GM19397 (cell line): ENCODE measurements at regions not wholly inside any gene's neighbourhood (a gene's known extent, or its start where the extent isn't known, plus 50 kb on each side); places are given as distances from the start of the nearest gene placed in this dataset.
"Not testable (repeated sequence)": the region's sequence is repeated elsewhere in the genome, so short reads cannot be mapped to it uniquely, and the experiment has no call there.

ENCODE experiments used
- ATAC-seq: cut with Tn5 transposase; IDR thresholded peaks from one replicate; pipeline ENCODE4 v1.9.1; 2021; ENCODE audit warnings: mild to moderate bottlenecking, moderate library complexity; ENCODE audit not compliant: unreplicated experiment

DNA sequence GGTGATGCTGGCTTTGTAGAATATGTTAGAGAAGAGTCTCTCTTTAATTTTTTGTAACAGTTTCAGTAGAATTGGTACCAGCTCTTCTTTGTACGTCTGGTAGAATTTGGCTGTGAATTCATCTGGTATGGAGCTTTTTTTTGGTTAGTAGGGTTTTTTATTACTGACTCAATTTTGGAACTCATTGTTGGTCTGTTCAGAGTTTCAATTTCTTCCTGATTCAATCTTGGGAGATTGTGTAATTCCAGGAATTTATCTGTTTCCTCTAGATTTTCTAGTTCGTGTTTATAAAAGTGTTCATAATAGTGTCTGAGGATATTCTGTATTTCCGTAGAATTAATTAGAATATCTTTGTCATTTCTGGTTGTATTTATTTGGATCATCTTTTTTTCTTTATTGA lies 943.5 kb downstream of the TRIB2 start:
- no peak for ATAC-seq

DNA sequence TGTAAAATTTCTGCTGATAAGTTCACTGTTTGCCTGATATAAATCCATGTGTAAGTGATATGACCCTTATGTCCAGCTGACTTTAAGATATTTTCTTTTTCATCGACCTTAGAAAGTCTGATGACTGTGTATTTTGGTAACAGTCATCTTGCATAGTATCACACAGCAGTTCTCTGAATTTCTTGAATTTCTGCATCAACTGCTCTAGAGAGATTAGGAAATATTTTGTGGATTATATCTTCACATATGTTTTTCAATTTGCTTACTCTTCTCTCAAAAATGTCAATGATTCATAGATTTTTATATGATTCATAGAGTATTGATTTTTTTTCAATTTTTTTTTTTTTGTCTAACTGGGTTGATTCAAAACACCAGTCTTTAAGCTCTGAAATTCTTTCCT lies 945.3 kb downstream of the TRIB2 start:
- no peak for ATAC-seq

- peak; percentile 80 for ATAC-seq
Measured at GRCh38 chr2:13666582-13667414, 950.1 kb downstream of the TRIB2 start.

DNA sequence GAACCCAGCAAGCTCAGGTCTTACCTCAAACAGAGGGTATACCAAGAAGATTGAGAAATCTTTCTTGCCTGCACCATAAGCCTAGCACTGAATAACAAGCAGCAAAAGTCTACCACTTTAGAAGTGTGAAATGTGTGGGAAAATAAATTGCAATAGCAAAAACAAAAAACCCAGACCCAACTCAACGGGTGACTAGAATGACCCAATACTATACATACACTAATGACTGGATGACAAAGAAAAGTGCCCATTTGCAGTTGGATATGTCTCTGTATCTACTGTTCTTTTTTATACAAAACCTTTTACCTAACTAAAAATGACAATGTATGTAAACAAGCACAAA lies 950.6 kb downstream of the TRIB2 start:
- ATAC-seq = peak; percentile 18

GRCh38 chr2:13669607-13670006 lies 952.9 kb downstream of the TRIB2 start:
- no peak for ATAC-seq

DNA sequence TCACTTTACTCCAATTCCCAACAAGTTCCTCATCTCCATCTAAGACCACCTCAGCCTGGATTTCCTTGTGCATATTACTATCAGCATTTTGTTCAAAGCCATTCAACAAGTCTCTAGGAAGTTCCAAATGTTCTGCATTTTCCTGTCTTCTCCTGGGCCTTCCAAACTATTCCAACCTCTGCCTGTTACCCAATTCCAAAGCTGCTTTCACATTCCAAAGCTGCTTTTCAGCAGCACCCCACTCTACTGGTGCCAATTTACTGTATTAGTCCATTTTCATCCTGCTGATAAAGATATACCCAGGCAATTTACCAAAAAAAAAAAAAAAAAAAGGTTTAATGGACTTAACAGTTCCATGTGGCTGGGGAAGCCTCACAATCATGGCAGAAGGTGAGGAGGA lies 957.1 kb downstream of the TRIB2 start:
- not testable (repeated sequence) for ATAC-seq

GRCh38 chr2:13676269-13676668 lies 956.2 kb upstream of the LRATD1 start:
- no peak for ATAC-seq

DNA sequence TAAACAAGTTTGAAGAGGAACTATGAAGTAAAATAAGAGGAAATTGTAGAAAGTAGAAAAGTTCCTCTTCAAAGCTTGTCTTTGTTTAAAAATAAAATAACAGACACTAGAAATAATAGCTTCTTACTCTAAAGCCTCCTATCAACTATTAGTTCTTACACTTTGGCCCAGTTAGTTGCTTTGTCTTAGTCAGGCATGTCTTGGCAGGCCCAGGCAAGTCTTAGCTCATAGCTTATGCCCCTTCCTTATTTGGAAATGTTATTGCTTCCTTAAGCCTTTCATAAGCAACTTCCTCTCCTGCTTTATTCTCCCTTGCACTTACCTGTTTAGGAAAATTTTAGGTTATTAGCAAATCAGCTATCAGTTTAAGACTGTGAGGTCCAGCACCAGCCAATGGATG lies 950.6 kb upstream of the LRATD1 start:
- ATAC-seq = no peak

DNA sequence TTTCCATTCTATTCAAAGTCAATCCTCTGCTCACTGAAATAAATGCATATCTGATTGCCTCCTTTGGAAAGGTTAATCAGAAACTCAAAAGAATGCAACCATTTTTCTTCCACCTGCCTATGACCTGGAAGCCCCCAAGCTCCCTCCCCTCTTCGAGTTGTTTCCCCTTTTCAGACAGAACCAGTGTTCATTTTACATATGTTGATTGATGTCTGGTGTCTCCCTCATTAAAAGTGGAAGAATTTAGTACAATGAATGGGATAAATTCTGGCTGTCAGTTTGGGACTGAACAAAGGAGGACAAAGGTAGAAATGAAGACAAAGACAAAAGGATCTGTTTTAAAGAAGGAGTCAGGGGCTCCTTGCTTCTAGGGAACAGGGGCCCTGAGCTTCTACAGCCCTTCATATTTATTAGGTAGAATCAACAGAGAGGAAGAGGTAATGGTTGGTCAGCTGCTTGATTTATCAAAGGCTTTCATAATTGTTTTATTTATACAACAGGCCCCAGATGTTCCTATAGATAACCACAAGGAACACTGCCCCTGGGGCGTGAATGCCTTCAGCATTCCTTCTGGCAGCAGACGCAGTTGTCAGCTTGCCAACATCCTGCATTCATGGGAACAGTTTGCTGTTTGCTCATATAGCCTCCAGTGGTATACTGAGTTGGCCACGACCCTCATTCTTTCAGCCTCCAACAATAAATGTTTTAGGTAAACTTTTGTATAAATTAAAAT lies 949.8 kb upstream of the LRATD1 start:
- ATAC-seq = no peak

GRCh38 chr2:13686262-13686661 lies 946.3 kb upstream of the LRATD1 start:
- peak; percentile 85 for ATAC-seq

DNA sequence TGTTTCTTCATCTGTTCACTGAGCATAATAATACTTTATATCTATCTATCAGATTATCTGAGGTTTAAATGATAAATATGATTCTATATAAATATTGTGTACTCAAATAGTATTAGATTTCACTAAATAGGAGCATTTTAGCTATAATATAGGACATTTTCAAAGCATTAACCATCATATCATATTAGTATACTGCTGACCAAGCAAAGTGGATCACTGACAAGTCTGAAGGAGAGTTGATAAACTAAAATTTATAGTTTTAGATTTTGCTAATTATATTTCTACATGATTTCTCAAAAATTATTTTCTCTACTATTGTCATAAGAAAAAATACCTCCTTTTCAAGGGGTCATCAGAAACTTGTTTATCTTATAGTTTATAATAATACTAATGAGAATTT lies 937.8 kb upstream of the LRATD1 start:
- ATAC-seq = no peak

DNA sequence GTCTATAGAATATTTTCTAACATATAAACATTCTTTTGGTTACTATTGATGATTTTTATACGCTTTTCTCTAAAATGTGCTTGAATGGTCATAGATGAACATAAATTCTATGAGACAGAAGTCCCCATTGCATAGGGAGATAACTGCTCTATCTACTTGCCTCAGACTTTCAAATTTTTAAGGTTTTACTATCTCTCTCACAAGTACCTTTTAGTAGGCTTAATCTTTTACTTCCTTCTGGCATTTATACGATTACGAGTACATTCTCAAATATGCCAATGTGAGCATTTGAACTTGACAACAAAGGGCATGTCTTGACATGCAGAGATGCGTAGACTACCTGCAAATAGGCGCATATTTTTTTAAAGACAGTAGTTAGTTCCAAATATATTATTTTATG lies 935.9 kb upstream of the LRATD1 start:
- ATAC-seq = no peak

DNA sequence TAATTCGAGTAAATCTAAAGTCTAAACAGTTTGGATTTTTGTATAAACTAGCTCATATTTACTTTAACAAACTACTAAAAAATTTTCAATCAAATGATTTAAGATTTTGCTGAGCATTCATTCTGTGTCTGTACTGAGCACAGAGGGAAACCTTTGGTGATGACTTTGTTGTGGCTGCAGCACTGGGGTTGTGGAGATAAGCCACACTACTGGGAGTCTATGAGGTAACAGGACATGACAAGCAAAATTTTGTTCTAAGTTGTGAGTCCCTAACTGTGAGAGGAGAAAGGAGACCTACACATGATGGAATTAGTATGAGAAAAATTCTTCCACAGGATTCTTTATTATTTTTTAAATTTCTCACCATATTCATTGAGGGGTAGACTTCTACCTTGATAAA lies 933.7 kb upstream of the LRATD1 start:
- ATAC-seq = no peak

- ATAC-seq = not testable (repeated sequence)
Measured at GRCh38 chr2:13699939-13700338, 932.6 kb upstream of the LRATD1 start.

DNA sequence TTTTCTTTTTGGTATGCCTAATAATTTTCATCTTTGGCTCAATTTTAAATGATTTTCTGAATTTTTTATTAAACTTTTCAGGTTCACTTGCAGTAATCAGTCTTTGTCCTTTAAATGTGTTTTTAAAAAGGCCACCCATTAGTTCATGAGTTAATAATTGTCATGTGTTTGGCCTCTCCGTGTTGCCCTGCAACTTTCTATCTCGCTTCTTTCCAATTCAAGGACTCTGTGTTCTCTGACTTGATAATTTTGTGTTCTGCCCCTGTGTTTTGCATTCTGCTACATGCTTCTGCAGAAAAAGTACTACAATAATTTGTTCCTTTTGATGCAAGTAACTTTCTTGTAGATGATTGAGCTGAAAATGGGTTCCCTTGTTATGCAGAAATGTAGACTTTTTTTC lies 921.4 kb upstream of the LRATD1 start:
- no peak for ATAC-seq

- no peak for ATAC-seq
Measured at GRCh38 chr2:13714466-13714865, 918.1 kb upstream of the LRATD1 start.

GRCh38 chr2:13725945-13726344 lies 906.6 kb upstream of the LRATD1 start:
- no peak for ATAC-seq

GRCh38 chr2:13745330-13745729 lies 887.2 kb upstream of the LRATD1 start:
- ATAC-seq = no peak

DNA sequence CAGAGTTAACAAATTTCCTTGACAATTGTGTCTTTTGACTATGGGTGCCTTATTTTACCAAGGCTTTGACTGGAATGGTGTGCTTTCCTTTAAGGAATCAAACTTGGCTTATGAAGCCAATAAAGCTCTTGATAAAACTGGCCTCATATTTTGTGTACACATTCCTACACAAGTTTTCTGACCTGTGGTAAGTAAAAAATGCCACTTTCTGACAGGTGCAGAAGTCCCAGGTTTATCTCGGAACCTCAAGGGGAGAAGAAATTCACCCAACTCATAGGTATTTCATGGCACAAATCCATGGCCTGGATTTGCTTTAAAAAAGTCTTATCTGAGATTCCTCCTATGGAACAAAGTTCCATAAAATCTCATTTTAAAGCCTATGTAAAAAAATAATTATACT lies 880.6 kb upstream of the LRATD1 start:
- no peak for ATAC-seq

- peak; percentile 62 for ATAC-seq
Measured at GRCh38 chr2:13758412-13758811, 874.1 kb upstream of the LRATD1 start.

- no peak for ATAC-seq
Measured at GRCh38 chr2:13768274-13768673, 864.2 kb upstream of the LRATD1 start.

DNA sequence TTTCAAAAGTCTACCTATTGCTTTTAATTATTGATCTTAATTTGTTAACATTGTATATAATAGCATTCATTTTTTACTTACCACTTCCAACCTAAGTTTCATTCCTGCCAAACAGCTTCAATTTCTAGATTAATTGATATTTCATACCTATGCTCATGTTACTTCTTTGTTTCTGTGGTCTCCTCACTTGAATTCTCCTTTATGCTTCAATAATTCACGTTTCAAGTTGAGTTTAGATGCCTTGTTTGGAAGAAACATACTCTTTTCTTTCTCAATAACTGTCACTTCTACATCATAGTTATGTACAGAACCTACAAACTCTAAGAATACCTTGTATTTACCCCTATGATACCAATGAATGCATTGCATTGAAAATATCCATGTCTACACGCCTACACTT lies 862.2 kb upstream of the LRATD1 start:
- ATAC-seq = no peak
